GM12864 (cell line): ENCODE measurements at regions not wholly inside any gene's neighbourhood (a gene's known extent, or its start where the extent isn't known, plus 50 kb on each side); places are given as distances from the start of the nearest gene placed in this dataset.

ENCODE experiments used
- DNase-seq: peaks from one replicate; pipeline ENCODE4 v3.0.0-alpha.2; 2011; ENCODE audit warnings: low read depth
- H3K4me3 ChIP-seq: 2 replicates; pipeline ENCODE4 v1.5.1; 2011; ENCODE audit warnings: mild to moderate bottlenecking, low read depth, low read length, control low read depth
- TF ChIP-seq, protein P1 (sequence below): IDR thresholded peaks from 2 replicates; pipeline ENCODE4 v1.5.1; 2011; ENCODE audit warnings: low read depth, mild to moderate bottlenecking, moderate library complexity, low read length, control low read depth, inconsistent platforms; ENCODE audit errors: missing control alignments

DNA sequence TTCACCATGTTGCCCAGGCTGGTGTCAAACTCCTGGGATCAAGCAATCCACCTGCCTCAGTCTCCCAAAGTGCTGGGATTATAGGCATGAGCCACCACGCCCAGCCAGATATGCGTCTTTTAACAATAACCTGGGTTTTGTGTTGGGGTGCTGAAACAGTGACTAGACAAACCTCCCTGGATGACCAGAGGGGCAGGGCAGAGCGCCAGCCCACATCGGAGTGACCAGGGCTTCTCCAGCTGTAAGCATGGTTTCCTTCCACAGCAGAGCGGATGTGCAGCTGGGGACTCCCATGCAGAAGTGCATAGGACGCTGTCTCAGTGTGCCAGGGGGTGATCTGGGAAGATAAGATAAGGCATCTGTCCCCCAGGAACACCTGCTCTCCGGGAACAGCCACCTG lies 244.9 kb downstream of the IRX2 start:
- no peak overlapping the region for H3K4me3 ChIP-seq
- TF ChIP-seq, protein P1, sequence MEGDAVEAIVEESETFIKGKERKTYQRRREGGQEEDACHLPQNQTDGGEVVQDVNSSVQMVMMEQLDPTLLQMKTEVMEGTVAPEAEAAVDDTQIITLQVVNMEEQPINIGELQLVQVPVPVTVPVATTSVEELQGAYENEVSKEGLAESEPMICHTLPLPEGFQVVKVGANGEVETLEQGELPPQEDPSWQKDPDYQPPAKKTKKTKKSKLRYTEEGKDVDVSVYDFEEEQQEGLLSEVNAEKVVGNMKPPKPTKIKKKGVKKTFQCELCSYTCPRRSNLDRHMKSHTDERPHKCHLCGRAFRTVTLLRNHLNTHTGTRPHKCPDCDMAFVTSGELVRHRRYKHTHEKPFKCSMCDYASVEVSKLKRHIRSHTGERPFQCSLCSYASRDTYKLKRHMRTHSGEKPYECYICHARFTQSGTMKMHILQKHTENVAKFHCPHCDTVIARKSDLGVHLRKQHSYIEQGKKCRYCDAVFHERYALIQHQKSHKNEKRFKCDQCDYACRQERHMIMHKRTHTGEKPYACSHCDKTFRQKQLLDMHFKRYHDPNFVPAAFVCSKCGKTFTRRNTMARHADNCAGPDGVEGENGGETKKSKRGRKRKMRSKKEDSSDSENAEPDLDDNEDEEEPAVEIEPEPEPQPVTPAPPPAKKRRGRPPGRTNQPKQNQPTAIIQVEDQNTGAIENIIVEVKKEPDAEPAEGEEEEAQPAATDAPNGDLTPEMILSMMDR = no peak
- no peak for DNase-seq

DNA sequence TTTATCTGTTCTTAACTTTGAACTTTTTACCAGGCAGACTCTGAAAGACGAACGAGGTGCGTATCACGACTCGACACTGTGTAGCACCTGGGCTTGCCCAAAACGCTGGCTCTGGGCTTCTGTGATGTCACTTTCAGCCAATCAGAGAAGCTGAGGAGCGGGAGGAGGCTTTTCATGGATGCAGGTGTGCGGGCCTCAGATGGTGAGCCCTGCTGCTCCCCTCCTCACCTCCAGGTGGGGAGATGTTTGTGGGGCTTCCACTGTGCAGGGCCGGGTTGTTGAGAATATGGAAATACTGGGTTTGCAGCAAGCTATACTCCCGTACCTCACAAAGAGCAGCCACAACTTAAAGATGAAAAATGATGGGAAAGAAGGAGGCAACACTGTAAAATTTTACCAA lies 246.3 kb downstream of the IRX2 start:
- DNase-seq = no peak

DNA sequence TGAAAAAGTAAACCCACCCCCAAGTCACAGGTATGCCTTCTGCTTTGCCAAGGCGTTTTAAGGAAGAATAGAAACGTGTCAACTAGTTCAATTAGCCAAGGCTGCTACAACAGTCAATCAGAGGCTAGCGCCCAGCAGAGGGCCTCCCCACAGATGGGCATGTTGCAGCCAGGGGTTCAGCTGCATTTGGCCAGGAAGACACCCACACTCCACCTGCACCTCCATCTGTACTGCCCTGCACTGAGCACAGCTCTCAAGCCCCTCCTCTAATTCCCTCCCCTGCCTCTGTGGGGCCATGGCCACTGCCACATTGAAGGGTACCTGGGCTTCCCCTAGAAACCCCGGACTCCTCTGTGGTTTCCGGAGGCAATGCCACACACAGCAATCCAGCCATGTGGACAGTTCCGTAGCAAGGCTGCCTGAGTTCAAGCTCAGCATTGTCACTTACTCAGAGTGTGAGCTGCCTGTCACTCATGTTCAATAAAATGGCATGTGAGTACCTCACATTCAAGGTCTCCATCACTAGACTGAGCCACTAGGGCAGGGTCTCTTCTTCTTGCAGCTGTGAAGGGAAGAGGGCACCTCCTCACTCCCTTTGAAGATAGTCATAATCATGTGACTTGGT lies 248.4 kb downstream of the IRX2 start:
- no peak for DNase-seq
- TF ChIP-seq, protein P1 = no peak
- H3K4me3 ChIP-seq = no peak overlapping the region

More for the DNA sequence above, 246.3 kb downstream of the IRX2 start:
- no peak overlapping the region for H3K4me3 ChIP-seq
- TF ChIP-seq, protein P1 = no peak

DNA sequence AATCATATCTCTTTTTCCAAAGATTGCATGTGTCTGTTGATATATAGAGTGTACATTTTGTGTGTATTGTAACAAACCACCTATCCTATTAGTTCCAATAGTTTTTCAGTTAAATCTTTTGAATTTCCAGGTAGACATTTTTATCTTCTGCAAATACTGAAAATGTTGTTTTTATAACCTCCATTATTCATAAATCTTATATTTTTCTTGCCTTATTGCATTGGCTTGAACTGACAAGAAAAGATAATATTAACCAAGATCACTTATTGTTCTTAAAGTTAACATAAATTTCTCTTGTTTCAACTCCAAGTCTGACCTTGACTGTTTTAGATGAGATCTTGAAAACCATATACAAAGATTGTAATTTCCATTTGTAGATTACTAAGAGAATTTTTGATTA lies 251.6 kb downstream of the IRX2 start:
- no peak overlapping the region for H3K4me3 ChIP-seq
- TF ChIP-seq, protein P1 = no peak

DNA sequence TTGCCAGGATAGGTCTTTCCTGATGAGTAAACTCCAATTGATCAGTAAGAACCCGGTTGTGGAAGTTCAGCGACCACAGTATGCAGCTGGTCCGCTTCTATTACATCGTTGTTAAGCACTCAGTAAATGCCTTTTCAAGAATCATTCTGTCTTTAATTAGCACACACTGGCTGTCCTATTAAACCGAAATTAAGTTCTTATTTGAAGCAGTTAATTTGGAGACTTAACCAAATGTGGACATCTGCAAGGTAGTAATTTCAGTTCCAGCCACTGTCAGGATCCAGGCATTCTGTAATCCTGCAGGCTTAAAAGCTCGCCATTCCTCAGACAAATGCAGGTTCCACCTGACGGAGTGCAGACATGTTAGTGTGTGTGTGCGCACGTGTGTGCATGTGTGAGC lies 254.6 kb downstream of the IRX2 start:
- H3K4me3 ChIP-seq = no peak overlapping the region
- DNase-seq = no peak
- TF ChIP-seq, protein P1 = no peak

More for the DNA sequence above, 251.6 kb downstream of the IRX2 start:
- no peak for DNase-seq

DNA sequence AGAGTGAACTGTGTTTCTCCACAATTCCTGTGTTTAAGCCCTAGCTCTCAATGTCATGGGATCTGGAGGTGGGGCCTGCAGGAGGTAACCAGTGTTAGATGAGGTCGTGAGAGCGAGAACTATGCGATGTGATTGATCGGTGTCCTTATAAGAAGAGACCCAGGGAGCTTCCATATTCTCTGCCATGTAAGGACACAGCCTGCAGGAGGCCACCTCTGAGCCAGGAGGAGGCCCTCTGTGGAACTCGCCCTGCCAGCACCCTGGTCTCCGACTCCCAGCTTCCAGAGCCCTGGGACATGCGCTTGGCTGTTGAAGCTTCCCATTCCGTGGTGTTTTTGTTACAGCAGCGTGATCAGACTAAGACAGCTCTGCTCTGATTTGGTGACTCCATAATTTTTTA lies 255.4 kb downstream of the IRX2 start:
- H3K4me3 ChIP-seq = no peak overlapping the region
- TF ChIP-seq, protein P1 = no peak
- DNase-seq = no peak

DNA sequence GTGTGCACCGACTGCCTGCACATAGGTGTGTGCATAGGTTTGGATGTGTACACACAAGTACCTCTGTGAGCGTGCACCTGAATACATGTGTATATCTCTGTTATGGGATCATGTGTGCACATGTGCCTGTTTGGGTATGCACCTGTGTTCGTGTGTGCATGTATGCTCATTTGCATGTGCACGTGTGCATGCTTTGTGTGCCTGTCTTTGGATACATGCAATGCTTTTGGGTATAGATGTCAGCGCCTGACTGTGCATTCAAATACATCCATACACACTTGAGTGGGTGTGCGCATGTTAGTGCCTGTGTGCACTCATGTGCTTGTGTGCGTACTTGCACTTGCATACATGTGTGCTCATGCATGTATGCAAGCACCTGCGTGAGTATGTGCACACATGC lies 258.1 kb downstream of the IRX2 start:
- TF ChIP-seq, protein P1 = no peak
- no peak for DNase-seq
- no peak overlapping the region for H3K4me3 ChIP-seq
